A172 (cell line): ENCODE measurements at regions not wholly inside any gene's neighbourhood (a gene's known extent, or its start where the extent isn't known, plus 50 kb on each side); places are given as distances from the start of the nearest gene placed in this dataset.
"Not testable (repeated sequence)": the region's sequence is repeated elsewhere in the genome, so short reads cannot be mapped to it uniquely, and the experiment has no call there.

Experiments
- DNase-seq: peaks from one replicate; pipeline ENCODE4 v3.0.0-alpha.2; 2015; ENCODE audit warnings: low spot score

DNA sequence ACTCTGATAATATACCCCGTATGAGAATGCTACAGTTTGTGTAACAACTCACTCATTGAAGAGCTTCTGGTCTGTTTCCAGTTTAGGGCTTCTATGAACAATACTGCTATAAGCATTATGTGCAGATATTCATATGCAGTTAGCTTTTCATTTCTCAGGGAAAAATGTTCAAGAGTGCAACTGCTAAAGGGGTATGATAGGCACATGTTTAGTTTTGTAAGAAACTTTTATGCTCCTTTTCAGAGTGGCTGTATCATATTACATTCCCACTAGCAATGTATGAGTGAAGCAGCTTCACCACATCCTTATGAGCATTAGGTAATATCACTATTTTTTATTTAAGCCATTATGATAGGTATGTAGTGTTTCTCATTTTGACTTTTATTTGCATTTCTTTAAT, 182.6 kb upstream of the CXCL12 start:
- no peak for DNase-seq

DNA sequence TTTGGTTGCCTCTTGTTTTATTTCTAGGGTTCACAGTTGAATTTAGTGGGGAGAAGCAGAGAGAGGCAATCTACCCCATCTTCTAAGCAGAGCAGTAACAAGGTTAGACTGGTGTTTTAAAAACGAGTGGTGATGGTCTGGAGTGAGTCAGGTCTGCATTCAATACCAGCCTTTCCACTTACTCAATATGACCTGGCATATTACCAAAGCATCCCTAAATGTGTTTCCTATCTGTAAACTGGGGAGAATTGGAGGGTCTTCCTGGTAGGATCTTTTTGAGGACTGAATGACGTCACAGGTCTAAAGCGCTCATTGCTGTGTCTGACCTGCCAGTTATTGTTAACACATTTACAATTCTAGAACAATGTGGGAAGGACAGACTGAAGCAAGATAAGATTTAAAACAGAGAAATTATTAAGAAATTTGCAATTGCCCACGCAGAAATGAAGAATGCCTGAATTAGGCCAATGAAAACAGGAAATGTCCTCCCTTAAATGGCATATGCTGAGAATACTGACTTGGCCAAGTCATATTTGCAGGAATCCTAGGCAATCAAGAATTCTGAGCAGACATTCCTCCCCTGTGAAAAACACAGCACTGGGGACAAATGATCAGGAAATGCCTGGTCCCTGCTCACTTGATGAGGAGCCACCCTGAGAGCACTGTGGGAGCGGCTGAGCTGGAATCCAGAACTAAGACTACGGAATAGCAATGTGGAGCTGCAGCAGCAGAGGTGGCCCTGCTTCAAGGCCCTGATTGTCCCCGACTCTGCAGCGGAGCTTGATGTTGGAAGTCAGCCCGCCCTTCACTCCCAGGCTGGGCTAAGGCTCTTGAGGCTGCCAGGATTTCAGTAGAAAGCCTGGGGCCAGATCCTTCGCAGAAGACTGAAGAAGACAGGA, 184.5 kb upstream of the CXCL12 start:
- peak; percentile 25 for DNase-seq

DNA sequence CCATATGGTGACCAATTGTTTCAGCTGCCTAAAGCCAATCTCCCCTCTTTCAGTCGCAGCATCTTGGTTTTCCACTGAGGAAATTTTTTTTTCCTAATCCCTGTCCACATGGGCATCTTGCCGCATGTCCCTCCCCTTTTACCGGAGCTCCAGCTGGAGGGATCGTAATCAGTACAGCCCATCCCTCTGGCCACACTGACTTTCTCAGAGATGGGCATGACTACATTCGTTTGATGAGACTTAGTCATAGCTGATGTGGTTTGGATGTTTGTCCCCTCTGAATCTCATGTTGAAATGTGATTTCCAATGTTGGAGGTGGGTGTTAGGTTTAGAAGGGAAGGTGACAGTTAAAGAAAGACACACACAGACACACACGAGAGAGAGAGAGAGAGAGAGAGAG, 186.8 kb upstream of the CXCL12 start:
- DNase-seq: peak; percentile 10

DNA sequence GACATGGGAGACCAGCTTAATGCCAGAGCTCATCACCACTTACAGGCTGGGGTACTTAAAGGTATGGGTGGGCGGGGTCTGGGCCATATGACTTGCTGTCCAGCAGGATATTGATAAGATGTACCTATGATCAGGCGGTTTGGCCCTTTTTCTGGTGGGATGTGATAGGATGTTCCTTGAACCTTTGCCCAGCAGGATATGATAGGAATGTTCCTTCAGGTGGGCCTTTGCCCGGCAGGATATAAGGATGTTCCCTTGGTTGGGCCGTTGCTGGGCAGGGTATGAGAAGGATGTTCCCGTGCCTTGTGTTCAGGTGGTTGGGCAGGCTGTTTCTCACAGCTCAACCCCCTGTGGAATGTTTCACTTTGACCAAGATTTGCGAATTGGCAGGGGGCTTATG, 187.2 kb upstream of the CXCL12 start:
- DNase-seq: no peak

DNA sequence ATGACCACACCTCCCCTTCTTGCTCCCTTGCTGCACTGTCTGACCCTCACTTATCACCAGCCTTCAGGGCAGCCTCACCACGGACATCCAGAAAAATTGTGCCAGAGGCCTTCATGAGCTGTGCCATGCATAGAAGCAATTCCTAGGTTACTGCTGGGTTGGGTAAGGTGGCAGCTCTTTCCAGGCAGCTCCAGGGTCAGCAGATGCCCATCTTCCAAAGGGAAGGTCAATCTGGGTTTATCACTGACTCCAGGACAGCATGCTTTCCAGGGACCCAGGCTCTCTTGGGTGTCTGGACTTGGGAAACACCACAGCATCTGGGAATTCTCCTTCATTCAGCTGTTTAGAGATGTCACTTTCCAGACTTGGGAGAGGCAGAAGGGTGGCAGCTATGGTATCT, 188.9 kb upstream of the CXCL12 start:
- no peak for DNase-seq

DNA sequence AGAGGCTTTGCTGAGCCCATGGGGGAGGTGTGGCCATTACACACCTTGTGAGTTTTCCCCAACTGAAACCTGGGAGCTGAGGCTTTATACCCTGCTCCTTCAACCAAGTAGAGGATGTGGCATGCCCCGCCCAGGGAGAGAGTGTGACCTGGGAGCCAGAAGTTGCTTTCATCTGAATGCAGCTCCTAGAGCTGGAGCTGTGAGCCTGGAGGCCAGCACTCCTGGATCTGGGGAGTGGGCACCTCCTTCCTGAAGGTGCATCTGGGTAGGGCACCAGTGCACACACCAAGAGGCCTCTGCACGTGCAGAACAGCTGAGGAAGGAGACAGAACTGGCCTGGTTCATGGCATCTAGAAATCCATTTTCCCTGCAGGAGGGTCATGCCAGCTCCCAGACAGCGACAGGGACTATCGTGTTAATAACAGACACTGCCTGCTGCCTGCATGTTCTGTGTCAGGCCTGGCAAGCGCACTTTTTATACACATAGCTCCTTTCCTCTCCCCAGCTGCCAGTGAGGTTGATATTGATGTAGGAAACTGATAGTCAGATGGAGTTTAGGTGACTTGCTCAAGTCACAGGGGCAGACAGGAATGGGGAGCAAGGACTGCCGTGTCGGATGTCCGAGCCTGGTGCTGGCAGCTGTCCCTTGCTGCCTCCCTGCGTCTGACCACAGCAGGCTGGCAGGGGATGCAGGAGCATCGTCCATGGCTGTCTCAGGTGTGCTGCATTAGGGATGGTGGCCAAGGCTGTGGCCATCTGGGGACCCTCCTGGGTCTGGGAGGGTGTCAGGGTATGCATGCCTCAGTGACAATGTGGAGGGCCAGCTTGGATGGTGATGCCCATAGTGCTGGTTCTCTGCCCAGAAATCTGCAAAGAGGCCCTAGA, 189.9 kb upstream of the CXCL12 start:
- DNase-seq: no peak

DNA sequence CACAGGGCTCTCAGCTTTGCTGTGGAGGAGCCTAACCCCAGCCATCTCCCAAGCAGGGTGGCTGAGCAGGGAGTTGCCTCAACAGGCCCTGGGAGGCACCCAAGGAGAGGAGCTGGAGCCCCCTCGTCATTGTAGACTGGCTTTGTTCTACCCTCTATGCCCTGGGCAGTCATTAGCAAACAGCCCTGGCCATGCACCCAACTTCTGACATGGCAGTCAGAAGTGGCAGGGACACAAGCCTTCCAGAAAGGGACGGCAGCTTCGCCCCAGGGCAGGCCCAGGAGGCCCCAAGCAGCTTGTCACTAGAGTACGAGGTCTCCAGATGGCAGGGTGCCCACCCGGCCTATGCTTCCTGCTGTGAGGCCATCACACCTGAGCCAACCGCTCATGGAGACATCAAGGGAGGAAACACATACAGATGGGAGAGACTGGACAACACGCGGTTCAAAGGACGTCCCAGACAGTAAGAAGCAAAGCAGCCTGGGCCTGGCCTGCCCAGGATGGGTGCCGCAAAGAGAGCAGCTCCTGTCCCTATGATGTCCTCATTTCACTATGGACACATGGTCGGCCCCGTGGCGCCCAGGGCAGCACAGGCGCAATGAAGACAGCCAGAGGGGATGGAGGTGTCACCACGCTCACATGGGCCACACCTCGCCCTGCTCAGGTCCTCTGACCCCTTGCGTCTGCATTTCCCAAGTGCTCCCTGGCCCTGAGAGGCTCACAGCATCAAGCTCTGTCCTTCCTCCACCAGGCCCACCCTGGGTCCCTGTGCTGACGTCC, 190.9 kb upstream of the CXCL12 start:
- no peak for DNase-seq

DNA sequence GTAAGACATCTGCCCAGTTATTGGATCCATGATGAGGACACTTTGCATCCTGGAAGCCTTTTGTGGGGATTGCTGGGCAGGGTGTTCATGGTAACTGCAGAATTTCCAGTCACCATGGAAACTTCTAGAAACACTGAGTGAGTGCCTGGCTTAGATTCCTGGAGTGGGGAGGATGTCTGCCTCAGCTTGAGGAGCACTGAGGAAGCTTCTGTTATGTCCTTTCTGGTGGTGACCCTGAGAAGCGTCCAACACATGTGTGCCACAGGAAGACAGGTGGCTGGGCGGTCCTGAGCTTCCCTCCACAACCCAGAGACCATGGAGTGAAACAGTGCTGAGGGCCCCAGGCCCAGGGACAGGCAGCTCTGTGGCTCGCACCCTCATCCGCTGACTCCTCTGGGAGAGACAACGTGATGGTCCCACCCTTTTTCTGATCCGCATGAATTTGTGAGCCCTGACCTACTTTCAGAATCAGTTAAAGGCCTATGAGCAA, 191.8 kb upstream of the CXCL12 start:
- no peak for DNase-seq

DNA sequence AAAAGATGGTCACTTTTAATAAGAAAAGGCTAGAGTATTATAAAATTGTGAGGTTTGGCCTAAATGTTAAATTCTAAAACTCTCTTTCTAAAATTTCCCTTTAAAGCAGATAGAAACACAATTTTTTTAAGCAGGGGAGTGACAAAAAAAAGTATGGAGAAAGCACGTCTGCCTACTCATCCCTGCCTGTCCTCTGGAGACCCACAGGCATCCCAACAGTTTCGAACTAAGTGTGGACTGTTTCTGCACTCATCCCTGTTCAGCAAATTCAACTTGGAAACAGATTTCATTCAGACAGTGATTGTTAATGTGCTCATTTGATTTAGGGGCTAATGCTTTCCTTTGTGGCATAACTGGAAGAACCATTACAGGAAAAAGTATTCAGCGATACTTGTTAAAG, 192.6 kb upstream of the CXCL12 start:
- DNase-seq: no peak

DNA sequence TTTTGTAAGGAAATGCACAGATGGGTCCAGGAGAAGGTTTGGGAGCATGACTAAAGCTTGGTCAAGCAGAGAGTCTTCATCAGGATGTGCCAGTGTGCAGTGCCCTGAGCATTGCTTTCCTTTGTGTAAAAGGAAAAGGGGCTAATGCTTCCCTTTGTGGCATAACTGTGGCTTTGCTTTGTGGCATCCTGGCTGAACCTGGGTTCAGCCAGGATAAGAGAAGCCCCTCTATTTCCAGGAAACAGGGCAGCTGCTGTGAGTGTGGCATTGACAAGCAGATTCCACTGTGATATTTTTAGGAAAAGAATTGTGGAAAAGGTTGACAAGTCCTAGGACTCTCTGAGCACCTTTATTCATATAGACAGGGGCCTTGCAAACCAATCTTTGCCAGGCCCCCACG, 193.4 kb upstream of the CXCL12 start:
- DNase-seq: no peak

DNA sequence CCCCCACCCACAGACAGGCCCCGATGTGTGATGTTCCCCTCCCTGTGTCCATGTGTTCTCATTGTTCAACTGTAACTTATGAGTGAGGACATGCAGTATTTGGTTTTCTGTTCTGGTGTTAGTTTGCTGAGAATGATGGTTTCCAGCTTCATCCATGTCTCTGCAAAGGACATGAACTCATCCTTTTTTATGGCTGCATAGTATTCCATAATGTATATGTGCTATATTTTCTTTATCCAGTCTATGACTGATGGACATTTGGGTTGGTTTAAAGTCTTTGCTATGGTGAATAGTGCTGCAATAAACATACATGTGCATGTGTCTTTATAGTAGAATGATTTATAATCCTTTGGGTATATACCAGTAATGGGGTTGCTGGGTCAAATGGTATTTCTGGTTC, 194.1 kb upstream of the CXCL12 start:
- DNase-seq: not testable (repeated sequence)

DNA sequence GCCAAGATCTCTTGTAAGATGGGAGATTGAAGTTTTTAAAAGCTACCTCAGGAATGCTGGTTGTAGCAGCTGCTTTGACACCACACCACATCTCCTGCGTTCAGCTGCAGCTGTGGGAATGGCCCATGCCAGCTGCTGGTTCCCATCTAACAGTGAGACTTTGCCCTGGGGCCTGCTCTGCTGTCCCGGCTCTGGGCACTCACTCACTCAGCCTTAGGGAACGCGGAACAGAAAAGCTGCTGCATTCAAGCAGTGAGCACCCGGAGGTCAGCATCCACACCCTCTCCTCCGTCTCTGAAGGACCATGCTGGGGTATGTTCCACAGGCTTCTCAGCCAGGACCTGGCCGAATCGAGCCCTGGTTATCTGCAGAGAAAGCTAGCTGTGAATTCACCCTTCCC, 197.1 kb upstream of the CXCL12 start:
- no peak for DNase-seq

DNA sequence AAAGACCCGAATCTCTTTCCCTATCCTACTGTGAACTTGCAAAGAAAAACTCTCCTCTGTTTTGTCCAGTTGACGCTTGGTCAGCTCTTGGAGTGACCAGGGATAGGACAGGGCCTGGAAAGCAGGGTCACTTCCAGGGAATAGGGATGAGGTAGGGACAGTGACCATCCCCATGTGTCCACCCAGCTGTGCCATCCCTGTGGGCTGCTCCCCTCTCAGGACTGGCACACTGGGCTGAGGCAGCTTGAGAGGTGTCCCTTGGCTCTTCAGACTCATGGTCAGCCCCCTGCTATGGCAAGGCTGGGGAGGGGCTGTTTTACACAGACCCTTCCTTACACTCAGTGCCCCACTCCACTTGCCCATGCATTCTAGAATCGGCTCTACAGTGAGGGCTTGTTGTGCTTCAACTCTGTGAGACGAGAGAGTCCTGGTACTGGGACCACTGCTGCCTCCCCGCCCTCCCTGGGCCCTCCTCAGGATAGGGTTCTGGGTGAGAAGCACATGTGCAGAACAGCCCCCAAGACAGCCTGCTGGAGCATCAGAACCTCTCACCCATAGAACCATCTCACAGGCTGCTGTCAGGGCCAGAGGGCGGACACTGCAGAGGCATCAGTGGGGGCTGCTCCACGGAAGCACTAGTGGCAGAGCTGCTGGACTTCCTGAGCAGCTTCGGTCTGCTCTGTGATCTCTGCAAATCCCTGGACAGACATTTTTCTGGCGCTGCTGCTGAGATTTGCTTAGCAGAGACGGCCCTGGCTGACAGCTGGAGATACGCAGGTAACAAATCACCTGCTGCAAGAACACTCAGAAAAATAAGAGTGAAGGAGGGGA, 202.8 kb upstream of the CXCL12 start:
- DNase-seq: no peak

DNA sequence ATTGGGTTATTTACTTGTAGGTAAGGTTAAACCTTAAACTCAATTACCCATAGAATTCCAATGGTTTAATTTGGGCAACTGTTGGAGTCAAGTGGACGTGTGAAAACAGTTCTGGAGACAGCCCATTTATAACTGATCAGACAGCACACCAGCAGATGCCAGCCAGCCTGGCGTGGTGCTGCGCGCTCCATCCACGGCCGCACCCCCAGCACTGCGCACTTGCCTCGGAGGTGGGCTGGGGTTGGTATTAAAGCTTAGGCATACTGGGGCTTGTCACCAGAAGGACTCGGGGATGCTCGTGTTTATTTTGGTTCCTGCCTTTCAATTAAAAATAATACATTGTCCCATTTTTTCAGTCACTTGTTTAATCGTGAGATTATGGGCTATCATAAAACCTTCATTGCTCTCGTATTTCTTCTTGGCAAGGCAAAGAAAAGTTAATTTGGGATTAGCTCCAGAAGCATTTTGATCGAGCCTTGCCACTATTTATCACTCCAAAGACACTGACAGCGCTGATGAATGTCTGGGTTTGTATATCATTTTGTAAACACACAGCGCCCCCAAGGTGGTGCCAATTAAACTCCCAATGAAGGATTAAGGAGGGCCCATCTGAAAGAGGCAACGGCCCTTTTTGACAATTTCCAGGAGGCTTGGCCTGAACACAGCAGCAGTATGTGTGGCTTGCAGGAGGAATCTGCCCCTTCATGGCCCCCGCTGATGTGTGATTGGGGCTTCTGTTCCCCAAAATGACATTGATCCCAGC, 204.5 kb upstream of the CXCL12 start:
- no peak for DNase-seq

DNA sequence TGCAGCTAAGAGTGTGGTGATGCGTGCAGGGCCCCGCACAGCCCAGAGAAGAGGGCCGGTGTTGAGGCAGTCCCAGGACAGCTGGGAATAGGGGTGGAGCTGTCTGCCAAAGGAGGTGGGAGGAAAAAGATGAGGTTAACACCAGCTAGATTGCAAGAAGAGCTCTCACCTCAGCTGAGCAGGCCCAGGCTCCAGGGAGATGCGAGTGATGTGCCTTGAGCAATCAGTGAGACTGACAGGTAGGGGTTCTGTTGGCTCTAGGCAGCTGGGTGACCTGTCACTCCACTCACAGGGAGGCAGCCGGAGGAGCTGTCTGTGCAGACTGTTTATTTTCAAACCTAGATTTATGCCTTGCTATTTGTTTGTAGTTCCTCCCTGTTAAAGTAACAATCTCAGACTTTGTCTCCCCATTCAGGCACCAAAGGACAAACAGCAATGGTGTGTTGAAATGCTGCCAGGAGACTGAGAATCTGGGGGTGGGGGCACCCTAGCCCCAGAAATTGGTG, 205.1 kb upstream of the CXCL12 start:
- no peak for DNase-seq

DNA sequence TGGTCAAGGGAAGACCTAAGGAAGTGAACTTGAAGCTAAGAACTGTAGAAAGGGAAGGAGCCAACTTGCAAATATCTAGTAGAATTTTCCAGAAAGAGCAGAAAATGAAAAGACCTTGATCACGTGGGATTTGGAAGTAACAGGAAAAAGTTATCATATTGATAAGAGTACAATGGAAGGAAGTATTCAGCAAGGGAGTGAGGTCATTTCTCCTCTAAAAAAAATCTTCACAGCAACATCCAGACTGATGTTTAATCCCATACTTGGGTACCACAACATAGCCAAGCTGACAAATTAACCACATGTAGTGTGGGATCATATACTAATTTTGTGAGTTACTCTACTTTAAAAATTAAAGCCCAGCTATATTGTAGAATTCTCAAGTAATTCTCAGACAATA, 207.0 kb upstream of the CXCL12 start:
- no peak for DNase-seq

DNA sequence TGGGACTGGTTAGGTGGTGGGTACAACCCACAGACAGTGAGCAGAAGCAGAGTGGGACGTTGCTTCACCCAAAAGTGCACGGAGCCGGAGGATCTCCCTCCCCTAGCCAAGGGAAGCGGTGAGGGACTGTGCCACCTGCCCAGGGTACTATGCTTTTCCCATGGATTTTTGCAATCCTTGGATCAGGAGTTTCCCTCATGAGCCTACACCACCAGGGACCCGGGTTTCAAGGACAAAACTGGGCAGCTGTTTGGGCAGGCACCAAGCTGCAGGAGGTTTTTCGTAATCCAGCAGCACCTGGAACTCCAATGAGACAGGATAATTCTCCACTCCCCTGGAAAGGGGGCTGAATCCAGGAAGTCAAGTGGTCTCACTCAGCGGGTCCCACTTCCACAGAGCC, 209.1 kb upstream of the CXCL12 start:
- no peak for DNase-seq

DNA sequence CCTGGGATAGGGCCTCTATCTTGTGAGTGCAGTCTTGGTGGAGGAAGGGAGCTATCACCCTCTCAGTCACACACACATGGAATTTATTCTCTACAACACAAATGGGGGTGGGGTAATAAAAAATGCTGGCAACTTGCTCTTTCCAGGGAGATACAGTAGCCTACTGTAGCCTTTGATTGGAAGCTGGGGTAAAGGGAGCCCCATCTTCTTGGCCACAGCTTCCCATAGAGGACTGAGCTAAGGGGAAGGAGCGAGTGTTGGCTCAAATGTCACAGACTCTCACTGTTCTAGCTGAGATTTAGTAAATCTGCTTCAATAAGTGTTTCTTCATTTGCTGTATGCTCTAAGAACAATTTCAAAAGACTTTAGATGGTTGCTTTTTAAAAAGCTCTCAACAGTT, 222.2 kb upstream of the CXCL12 start:
- DNase-seq: no peak

DNA sequence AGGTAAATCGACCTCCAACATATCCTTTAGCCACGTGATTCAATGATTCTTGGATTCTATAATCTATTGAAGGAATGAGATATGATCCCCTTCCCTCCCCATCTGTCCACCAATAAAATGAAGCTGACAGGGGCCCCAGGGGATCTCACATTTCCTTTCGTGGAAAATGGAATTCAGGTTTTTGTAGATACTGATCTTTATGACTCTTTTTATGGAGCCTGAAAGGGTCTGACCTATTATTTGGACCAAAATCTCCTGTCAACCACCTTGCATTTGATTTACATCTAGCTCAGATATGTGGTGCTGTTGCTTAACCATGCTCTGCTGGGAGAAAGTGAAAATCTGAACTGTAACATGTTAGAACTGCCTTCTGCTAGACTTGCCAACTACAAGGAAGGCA, 234.0 kb upstream of the CXCL12 start:
- no peak for DNase-seq

DNA sequence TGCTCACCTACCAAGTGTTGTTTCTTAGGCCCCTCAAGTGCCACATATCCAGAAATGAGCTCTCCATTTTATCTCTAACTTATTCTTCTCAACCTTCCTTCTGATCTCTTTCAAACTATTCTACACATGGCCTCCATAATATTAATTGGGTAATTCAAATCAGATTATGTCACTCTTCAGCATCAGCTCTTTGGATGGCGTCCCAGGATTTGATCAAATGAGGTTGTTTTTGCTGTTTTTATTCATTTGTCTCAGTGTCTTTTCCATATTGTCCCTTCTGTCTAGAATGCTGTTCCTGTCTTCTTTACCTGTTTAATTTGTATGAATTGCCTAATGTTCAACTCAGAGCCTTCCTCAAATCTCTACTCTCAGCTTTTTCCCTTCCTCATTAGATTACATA, 234.6 kb upstream of the CXCL12 start:
- DNase-seq: no peak
